8988T (cell line): ENCODE measurements at regions not wholly inside any gene's neighbourhood (a gene's known extent, or its start where the extent isn't known, plus 50 kb on each side); places are given as distances from the start of the nearest gene placed in this dataset.

Experiments
- DNase-seq: peaks from one replicate; pipeline ENCODE4 v3.0.0; 2011

GRCh38 chr5:96091874-96092273 is 130.2 kb upstream of the ELL2 start:
- no peak for DNase-seq

GRCh38 chr5:96090215-96090614 is 128.6 kb upstream of the ELL2 start:
- no peak for DNase-seq

- DNase-seq = no peak
Observed at GRCh38 chr5:96088706-96089498, 127.3 kb upstream of the ELL2 start.

GRCh38 chr5:96087939-96088338 is 126.3 kb upstream of the ELL2 start:
- no peak for DNase-seq

- DNase-seq = no peak
Observed at GRCh38 chr5:96084874-96085506, 123.3 kb upstream of the ELL2 start.

GRCh38 chr5:96083361-96083881 is 121.8 kb upstream of the ELL2 start:
- no peak for DNase-seq

GRCh38 chr5:96081276-96081858 is 119.7 kb upstream of the ELL2 start:
- no peak for DNase-seq

GRCh38 chr5:96080557-96080956 is 118.9 kb upstream of the ELL2 start:
- DNase-seq = no peak

GRCh38 chr5:96079962-96080361 is 118.3 kb upstream of the ELL2 start:
- no peak for DNase-seq

- no peak for DNase-seq
Observed at GRCh38 chr5:96079075-96079474, 117.4 kb upstream of the ELL2 start.

- no peak for DNase-seq
Observed at GRCh38 chr5:96076451-96076850, 114.8 kb upstream of the ELL2 start.

- no peak for DNase-seq
Observed at GRCh38 chr5:96075579-96076289, 114.1 kb upstream of the ELL2 start.

GRCh38 chr5:96074870-96075269 is 113.2 kb upstream of the ELL2 start:
- no peak for DNase-seq

- no peak for DNase-seq
Observed at GRCh38 chr5:96074460-96074859, 112.8 kb upstream of the ELL2 start.

- no peak for DNase-seq
Observed at GRCh38 chr5:96072791-96073165, 111.1 kb upstream of the ELL2 start.

- no peak for DNase-seq
Observed at GRCh38 chr5:96072138-96072790, 110.6 kb upstream of the ELL2 start.

- DNase-seq = no peak
Observed at GRCh38 chr5:96070622-96071225, 109.1 kb upstream of the ELL2 start.

- DNase-seq = no peak
Observed at GRCh38 chr5:96067894-96068614, 106.4 kb upstream of the ELL2 start.

- DNase-seq = no peak
Observed at GRCh38 chr5:96067251-96067650, 105.6 kb upstream of the ELL2 start.

- no peak for DNase-seq
Observed at GRCh38 chr5:96066386-96066719, 104.7 kb upstream of the ELL2 start.

- DNase-seq = no peak
Observed at GRCh38 chr5:96065685-96066385, 104.2 kb upstream of the ELL2 start.
